GM18505 (cell line): ENCODE measurements at regions not wholly inside any gene's neighbourhood (a gene's known extent, or its start where the extent isn't known, plus 50 kb on each side); places are given as distances from the start of the nearest gene placed in this dataset.

Experiments used
- ATAC-seq: cut with Tn5 transposase; IDR thresholded peaks from one replicate; pipeline ENCODE4 v1.9.1; 2021; ENCODE audit not compliant: unreplicated experiment
- POLR2A ChIP-seq: IDR thresholded peaks from 4 replicates; pipeline ENCODE4 v1.6.1; 2011; ENCODE audit warnings: borderline replicate concordance; ENCODE audit not compliant: insufficient read depth, insufficient read length; ENCODE audit errors: extremely low read depth

DNA sequence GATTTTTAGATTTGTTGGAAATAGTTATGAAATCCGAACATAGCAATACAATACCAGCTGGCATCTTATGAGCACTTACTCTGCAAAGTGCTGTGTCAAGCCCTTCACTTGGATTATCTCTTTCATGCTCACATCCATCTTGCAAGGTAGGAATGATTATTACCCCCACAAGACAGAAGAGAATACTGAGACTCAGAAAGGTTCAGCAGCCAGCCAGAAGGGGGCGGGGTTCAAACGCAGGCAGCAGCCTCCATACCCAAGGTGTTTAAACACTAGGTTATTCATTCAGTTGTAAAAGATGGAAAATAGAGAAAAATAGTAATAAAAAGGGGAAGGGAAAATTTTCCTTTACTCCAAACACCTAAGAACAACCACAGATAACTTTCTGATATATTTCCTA lies 158.5 kb downstream of the CCDC34 start:
- ATAC-seq, result no peak
- TF ChIP-seq POLR2A, result no peak

DNA sequence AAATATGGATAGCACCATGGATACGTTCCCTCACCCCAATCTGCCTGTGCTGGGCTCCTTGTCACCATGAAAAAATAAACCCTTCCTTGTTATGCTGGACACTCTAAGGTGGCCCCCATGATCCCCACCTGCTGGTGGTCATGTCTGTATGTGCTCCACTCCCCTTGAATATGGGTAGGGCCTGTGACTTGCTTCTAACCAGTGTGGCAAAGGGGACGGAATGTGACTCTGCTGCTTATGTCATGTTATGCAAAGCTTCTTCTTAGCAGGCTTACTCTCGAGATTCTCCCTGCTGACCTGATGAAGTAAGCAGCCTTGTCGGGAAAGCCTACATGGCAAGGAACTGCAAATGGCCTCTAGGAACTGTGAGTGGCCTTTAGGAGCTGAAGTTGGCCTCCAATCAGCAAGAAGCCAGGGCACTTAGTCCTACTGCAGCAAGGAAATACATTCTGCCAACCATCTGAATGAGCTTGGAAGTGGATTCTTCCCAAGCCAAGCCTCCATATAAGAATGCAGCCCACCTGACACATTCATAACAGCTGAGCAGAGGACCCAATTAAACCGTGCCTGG lies 159.9 kb downstream of the CCDC34 start:
- no peak for ATAC-seq
- TF ChIP-seq POLR2A, result no peak

DNA sequence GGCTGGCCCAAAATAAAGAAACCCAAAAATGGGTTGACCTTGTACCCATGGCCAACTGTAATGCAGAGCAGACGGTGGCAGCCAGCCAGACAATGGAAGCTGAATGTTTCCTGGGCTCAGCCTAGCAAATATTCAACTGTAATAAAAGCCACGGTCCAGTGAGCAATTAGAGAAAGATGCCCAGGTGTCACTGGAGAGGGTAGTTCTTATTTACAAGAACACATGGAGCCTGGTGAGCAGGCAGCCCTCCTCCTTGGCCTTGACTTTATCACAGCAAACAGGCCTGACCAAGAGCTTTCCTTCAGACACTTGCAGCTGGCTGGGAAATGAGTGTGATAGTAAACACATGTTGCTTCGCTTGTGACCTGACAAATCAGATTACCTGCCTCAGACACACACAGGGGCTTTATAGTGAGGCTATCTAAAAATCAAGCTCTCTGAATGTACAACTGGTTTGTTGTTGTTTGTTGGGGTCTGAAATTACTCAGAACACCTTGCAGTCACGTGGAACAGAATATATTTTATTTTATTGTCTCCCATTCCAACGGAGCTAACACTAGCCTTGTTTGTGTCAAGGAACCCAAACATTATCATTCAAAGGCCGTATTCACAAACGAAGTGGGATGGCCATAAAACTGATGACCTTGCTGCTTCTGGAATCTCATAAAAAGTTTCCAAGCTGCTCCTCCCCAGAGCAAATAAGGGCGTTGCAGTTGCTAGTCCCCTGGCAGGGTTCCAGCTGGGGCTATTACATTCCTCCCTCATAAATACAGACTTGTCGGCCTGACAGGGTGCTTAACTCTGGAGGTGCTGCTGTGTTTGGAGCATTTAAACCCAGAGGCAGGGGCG lies 161.1 kb downstream of the BBOX1 start:
- no peak for TF ChIP-seq POLR2A
- ATAC-seq, result no peak

DNA sequence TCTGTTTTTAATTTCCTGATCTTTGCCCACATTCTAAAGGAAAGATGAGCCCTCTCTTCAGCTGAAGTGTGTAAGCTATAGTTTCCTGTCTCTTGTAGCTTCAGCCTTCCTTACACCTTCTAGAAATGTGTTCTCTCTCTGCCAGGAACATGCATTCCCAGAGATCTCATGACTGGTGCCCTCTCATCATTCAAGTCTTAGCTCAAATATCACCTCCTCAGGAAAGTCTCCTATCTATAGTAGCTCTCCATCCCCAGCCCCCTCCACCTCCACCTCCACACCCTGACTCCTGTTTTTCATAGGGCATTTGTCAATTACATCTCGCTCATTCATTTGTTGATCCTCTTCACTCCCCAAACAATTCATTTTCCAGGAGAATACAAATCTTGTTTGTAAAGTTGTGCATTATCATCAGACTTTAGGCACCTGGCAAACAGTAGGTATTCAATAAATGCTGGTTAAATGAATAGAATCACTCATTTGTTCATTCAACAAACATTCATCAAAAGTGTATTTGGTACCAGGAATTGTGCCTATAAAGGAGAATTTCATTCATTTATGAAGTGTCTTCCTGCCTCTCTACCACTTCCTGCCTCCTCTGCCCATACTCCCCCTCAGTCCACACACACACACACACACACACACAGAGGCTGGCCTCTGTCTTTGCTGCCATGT lies 160.3 kb downstream of the BBOX1 start:
- no peak for TF ChIP-seq POLR2A
- ATAC-seq, result no peak

DNA sequence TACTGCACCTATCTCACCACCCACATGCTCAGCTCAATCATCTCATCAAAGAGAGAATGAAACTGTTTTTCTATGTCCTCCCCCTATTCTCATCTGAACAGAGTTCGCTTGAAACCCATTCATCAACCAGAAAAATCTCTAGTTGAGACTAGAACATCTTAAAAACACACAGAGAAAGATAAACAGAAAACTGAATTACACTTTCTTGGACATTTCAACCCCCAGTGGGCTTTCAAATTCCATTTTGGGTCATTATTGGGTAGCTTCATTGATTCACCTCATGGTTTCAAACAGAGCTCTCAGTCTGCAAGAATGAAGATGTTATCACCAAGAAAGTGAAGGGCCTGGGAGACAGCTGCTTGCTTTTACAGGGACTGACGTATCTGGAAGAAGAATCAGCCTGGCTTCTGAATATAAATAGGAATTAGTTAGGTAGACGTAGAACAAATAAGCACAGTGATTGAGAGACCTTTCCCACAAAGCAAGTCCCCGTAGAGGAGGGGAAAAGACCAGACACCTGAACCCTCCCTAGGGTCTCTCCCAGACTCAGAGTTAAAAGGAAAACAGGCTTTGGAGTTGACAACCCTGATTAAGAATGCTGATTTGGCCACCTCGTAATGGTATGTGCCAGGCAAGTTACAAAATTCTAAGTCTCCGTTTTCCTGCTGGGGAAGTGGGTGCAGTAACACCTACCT lies 155.7 kb downstream of the BBOX1 start:
- TF ChIP-seq POLR2A, result no peak
- ATAC-seq, result no peak

DNA sequence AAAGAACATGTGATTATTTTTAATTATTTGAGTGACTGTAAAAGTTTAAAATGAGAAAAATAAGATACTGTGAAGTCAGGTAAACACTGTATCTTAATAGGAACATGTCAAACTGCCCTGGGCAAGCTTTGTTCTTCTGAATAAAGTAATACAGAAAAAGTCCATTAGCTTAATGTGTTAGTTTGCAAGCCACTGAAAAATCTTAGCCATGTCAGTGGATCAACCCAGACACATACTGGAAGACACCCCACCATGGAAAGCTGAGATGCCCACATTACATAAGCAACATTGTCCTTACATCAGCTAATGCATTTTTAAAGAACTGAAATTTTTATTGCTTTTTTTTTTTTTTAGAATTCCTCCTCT lies 155.2 kb downstream of the BBOX1 start:
- no peak for ATAC-seq
- no peak for TF ChIP-seq POLR2A

DNA sequence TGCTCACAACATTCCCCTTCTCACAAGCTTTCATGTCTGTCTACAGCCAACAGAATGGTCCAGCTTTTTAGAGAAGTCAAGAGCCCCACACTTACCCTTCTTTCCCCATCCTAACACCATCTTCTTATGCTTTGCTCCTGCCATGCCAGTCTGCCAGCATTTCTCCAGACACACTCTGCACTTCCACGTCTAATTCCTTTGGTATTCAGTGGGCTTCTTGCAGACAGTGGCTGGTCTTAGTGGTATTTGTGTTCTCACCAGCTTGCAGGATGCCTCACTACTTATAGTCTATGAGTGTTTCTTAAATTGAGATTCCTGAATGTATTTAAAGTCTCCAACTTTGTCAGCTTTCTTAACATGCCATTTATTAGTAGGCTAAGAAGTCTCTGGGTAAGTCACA lies 154.4 kb downstream of the BBOX1 start:
- TF ChIP-seq POLR2A, result no peak
- no peak for ATAC-seq

DNA sequence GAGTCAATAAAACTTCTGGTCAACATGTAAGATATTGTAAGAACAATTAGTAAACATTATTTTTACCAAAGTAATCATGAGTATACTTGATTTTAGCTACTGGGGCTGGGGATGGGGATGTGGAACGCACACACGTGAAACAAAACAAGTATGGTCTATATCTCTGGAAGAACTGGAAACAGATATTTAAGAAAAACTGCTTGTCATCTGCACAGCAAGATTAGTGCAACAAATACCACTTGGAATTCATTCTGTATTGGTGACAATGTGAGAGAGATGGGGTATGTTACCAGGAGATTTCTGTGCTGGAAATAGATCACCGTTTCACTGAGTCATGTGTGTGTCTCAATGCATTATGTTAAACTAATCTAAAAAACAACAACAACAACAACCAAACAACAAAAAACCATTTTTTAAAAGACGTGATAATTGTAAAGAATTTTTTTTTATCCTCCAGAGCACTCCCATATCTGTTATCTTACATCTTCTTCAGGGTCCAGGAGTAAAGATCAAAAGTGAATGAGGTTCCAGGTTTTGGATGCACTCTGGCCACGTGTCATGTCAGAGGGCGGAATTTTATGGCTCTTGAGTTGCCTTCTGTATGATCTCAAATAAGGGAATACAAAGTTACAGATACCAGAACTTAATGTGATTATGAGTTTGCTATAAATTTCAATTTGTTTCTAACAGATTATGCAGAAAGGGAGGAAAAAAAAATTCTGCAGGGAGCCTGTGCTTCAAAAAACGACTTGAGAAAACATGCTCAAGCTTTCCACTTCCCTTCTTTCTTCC lies 153.0 kb downstream of the BBOX1 start:
- no peak for TF ChIP-seq POLR2A
- ATAC-seq, result no peak

DNA sequence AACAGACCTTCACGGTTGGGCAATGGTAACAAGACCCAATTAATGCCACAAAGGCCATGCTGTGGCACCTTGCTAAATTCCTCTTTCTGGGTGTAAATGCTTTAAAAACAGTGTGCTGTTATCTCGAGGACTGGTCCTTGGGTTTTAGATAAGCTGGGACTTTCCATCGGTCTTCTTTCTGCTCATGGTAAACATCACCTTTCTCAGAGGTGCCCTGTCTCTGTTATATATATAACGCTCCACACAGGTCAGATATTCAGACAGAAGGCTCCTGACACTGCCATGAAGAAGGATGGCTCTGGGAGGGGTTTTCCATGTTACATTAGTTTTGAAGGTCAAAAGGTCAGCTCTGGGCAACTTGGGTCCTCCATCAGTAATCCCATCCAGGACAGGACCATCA lies 151.6 kb downstream of the BBOX1 start:
- no peak for TF ChIP-seq POLR2A
- ATAC-seq, result no peak

DNA sequence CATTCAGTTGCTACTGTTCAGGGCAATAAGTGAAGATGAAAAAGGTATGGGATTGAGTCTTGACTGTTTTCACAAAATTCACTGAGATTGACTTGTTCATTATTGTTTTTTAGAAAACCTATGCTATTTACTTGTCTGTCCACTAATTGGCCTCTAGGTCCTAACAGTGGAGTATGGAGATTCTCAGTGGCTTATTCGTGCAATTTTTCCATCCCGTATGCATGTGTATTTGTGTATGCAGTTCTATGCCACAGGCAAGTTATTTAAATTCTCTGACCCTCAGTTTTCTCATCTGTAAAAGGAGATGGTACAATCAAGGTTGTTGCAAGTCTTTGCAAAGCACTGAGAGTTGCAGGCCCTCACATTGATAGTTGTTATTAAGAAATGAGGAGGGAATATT lies 151.0 kb downstream of the BBOX1 start:
- ATAC-seq, result no peak
- TF ChIP-seq POLR2A, result no peak

DNA sequence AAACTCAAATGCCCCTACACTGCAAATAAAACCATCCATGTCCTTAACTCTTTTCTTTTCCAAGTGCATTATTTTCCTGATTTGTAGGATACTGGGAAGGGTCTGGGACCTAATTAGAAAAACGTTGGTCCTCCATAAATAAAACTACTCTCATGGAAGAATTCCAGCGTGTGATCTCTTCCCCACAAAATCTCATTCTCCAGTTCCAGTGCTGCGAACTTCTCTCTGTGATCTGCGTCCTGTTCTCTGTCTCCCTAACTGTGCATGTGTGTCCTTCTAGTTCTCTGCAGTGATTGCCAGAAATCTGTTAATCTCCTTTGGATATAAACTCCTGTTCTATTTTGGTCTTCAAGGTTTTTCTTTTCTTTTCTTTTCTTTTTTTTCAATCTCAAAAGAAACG lies 148.1 kb downstream of the BBOX1 start:
- TF ChIP-seq POLR2A, result no peak
- no peak for ATAC-seq

DNA sequence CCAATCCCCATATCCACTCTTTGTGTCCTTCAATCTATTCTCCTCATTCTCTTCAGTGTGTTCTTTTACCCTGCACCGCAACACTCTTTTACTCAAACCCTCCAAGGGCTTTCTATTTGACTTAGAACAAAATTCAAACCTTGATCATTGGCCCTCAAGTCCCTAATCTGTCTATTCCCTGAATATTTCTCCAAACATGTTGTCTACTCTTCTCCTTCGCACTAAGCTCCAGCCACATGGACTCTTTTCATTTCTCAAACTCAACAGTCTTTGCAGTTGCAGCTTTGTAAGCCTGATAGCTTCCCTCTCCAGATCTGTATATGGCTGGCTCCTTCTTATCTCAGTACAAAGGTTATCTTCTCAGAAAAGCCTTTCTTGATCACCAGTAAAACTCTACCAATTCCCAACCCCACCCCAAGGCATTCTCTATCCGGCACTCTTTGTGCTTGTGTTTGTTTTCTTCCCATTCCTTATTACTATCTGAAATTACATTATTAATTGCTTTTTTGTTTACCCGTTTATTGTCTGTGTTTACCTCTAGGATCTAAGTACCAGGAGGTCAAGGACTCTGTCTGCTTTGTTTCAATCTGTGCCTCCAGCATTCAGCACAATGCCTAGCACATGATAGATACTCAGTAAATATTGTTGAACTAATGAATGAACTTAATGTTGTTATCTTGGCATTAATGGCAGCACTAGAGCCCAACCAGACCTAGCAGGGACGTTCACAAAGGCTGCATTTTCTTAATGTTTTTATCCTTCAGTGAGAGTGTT lies 147.4 kb downstream of the BBOX1 start:
- ATAC-seq, result no peak
- no peak for TF ChIP-seq POLR2A

DNA sequence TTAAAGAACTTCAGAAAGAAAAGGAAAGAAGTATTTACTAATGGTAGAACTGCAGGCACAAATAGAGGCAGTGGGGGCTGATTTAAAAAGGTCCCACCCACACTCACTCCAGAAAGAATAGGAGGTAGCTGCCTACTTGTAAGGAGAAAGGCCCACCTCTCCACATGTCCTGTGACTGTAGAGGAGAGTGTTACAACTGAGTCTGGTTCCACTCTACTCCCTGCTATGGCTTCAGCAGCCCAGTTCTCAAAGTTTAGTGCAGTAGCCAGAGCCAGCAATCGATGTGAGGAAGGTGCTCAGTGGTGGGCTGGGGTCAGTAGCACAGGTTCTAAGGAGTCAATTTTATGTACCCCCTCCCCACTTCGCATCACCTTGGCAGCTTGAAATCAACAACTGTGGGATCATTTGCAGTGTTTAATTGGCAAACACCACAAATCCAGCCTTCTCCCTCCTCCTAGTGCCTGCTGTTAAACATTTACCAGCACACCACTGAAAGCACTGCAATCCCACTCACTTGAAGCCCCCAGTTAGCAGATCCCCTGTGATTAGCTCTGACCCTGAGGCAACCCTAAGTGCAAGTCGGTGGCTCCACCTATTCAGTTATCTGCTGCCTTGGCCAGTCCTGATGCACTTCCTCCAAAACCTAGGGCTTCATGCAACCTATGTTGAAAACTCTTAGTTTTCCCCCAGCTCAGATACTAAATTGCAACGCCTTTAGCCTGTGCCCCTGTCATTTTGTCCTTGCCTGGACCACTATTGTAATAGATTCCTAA lies 146.6 kb downstream of the BBOX1 start:
- no peak for TF ChIP-seq POLR2A
- no peak for ATAC-seq
